LNCaP clone FGC (cell line): ENCODE measurements at regions not wholly inside any gene's neighbourhood (a gene's known extent, or its start where the extent isn't known, plus 50 kb on each side); places are given as distances from the start of the nearest gene placed in this dataset.

Source experiments
- DNase-seq: peaks from one replicate; pipeline ENCODE4 v3.0.0-alpha.2; 2011; ENCODE audit warnings: low read depth
- H3K4me3 ChIP-seq: 2 replicates; pipeline ENCODE4 v1.5.1; 2011; ENCODE audit warnings: mild to moderate bottlenecking, low read depth, low read length, control low read depth
- TF ChIP-seq, protein P1 (sequence below): IDR thresholded peaks from 2 replicates; pipeline ENCODE4 v1.5.1; 2012; ENCODE audit warnings: mild to moderate bottlenecking; ENCODE audit not compliant: control insufficient read depth, insufficient read depth; ENCODE audit errors: extremely low read depth

GRCh38 chr20:2212456-2213015 is 83.3 kb upstream of the TGM3 start:
- H3K4me3 ChIP-seq, result no peak overlapping the region
- DNase-seq, result no peak
- TF ChIP-seq, protein P1, sequence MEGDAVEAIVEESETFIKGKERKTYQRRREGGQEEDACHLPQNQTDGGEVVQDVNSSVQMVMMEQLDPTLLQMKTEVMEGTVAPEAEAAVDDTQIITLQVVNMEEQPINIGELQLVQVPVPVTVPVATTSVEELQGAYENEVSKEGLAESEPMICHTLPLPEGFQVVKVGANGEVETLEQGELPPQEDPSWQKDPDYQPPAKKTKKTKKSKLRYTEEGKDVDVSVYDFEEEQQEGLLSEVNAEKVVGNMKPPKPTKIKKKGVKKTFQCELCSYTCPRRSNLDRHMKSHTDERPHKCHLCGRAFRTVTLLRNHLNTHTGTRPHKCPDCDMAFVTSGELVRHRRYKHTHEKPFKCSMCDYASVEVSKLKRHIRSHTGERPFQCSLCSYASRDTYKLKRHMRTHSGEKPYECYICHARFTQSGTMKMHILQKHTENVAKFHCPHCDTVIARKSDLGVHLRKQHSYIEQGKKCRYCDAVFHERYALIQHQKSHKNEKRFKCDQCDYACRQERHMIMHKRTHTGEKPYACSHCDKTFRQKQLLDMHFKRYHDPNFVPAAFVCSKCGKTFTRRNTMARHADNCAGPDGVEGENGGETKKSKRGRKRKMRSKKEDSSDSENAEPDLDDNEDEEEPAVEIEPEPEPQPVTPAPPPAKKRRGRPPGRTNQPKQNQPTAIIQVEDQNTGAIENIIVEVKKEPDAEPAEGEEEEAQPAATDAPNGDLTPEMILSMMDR, result no peak

DNA sequence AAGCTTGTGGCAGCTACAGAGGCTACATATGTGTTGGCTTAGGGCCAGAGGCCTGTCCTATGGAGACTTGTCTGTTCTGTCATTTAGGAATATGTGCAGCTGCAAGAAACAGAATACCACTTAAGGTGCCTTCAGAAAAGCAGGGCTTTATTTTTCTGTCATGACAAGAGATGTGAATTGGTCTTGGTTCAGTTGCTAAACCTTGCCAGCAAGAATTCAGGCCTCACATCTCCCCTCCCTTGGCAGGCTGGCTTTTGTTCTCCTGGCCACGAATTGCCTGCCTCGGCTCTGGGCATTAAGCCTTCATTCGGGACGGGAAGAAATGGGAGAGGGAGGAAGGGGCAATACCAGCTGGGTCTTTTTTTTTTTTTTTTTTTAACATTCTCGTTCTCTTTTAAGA is 82.4 kb upstream of the TGM3 start:
- TF ChIP-seq, protein P1, result no peak
- H3K4me3 ChIP-seq, result no peak overlapping the region
- no peak for DNase-seq

DNA sequence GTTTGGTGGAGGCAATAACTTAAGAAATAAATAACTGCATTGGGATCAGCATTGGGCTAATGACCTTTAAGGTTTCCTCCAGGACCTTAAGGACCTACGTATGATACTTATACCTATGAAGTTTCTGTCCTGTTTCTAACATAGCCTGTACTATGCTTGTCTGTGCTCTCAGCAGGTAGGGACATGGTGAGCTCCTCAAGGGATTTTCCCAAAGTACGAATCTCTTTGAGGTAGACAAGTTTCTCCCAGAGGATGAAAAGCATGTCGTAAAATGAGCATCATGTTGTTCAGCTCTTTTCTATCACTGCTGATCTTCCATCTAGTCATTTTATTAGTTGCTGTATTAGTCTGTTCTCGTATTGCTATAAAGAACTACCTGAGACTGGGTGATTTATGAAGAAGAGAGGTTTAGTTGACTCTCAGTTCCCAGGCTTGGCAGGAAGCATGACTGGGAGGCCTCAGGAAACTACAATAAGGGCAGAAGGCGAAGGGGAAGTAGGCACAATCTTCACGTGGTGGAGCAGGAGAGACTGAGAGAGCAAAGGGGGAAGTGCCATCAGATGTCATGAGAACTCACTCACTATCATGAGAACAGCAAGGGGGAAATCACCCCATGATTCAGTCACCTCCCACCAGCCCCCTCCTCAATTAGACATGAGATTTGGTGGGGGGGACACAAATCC is 77.8 kb upstream of the TGM3 start:
- TF ChIP-seq, protein P1, result no peak
- no peak overlapping the region for H3K4me3 ChIP-seq
- DNase-seq, result no peak

DNA sequence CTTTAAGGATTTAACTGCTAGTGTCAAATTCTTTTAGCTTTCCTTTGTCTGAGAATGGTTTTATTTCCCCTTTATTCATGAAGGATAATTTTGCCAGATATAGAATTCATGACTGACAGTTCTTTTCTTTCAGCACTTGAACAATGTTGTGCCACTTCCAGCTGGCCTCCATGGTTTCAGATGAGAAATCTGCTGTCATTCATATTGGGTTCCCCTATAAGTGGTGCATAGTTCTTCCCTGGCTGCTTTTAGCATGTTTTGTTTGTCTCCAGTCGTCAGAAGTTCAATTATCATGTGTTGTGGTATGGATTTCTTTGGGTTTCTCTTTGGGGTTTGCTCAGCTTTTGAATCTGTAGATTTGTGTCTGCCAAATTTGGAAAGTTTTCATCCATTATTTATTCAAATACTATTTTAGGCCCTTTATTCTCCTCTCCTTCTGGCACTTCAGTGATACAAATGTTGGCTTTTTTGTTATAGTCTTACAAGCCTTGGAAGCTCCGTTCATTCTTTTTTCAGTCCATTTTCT is 76.3 kb upstream of the TGM3 start:
- TF ChIP-seq, protein P1, result no peak
- H3K4me3 ChIP-seq, result no peak overlapping the region
- no peak for DNase-seq

- TF ChIP-seq, protein P1, result no peak
- DNase-seq, result no peak
- no peak overlapping the region for H3K4me3 ChIP-seq
Observed at GRCh38 chr20:2220298-2220697, 75.5 kb upstream of the TGM3 start.

DNA sequence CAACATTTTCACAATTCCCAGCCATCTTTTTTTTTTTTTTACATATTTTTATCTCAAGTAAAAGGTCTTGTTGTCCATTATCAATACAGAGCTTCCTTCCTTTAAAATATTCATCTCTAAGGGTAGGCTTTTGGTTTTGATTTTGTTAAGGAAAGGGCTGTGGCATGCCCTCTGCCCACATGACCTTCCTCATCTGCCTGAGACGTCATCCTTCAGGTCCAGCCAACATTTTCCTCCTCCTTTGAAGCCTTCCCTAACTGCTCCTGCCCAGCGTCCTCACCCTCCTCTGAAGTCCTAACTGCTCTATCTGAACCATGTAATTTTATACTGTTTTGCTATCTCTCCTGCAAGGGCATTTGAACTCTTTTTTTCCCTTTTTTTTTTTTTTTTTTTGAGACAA is 73.9 kb upstream of the TGM3 start:
- TF ChIP-seq, protein P1, result no peak
- no peak for DNase-seq
- H3K4me3 ChIP-seq, result no peak overlapping the region
